HEK293 (cell line): ENCODE measurements at regions not wholly inside any gene's neighbourhood (a gene's known extent, or its start where the extent isn't known, plus 50 kb on each side); places are given as distances from the start of the nearest gene placed in this dataset.

Experiments
- EGR2 ChIP-seq: fragments of 450-650 bp; formaldehyde crosslinking; IDR thresholded peaks from 2 replicates; pipeline ENCODE4 v1.5.1; 2016; ENCODE audit warnings: low read depth, missing biosample characterization, missing genetic modification characterization
- ZNF121 ChIP-seq: fragments of 450-650 bp; formaldehyde crosslinking; IDR thresholded peaks from 2 replicates; pipeline ENCODE4 v1.5.1; 2016; ENCODE audit warnings: missing biosample characterization, missing genetic modification characterization
- ZNF202 ChIP-seq: fragments of 450-650 bp; formaldehyde crosslinking; IDR thresholded peaks from 2 replicates; pipeline ENCODE4 v1.5.1; 2016; ENCODE audit warnings: missing biosample characterization, missing genetic modification characterization, borderline replicate concordance
- ZNF394 ChIP-seq: fragments of 450-650 bp; formaldehyde crosslinking; IDR thresholded peaks from 2 replicates; pipeline ENCODE4 v1.5.1; 2016; ENCODE audit warnings: missing biosample characterization, missing genetic modification characterization, mild to moderate bottlenecking, moderate library complexity, borderline replicate concordance
- ZNF473 ChIP-seq: fragments of 450-650 bp; formaldehyde crosslinking; IDR thresholded peaks from 2 replicates; pipeline ENCODE4 v1.5.1; 2017; ENCODE audit warnings: missing biosample characterization, missing genetic modification characterization
- ZNF658 ChIP-seq: fragments of 450-650 bp; formaldehyde crosslinking; IDR thresholded peaks from 2 replicates; pipeline ENCODE4; 2016; ENCODE audit warnings: missing biosample characterization, missing genetic modification characterization
- ZNF777 ChIP-seq: fragments of 450-650 bp; formaldehyde crosslinking; IDR thresholded peaks from 2 replicates; pipeline ENCODE4 v1.5.1; 2017; ENCODE audit warnings: missing biosample characterization, missing genetic modification characterization, borderline replicate concordance
- TF ChIP-seq, protein P1 (sequence below): fragments of 450-650 bp; formaldehyde crosslinking; IDR thresholded peaks from 2 replicates; pipeline ENCODE4 v1.5.1; 2016; ENCODE audit warnings: missing biosample characterization, missing genetic modification characterization
- TF ChIP-seq, protein P2 (sequence below): fragments of 450-650 bp; formaldehyde crosslinking; IDR thresholded peaks from 2 replicates; pipeline ENCODE4 v1.5.1; 2016; ENCODE audit warnings: missing biosample characterization, missing genetic modification characterization
- TF ChIP-seq, protein P3 (sequence below): fragments of 450-650 bp; formaldehyde crosslinking; IDR thresholded peaks from 2 replicates; pipeline ENCODE4 v1.5.1; 2016; ENCODE audit warnings: missing biosample characterization, missing genetic modification characterization
- TF ChIP-seq, protein P4 (sequence below): fragments of 450-650 bp; formaldehyde crosslinking; IDR thresholded peaks from 2 replicates; pipeline ENCODE4; 2016; ENCODE audit warnings: missing biosample characterization, missing genetic modification characterization
- TF ChIP-seq, protein P5 (sequence below): fragments of 450-650 bp; formaldehyde crosslinking; IDR thresholded peaks from 2 replicates; pipeline ENCODE4 v1.5.1; 2016; ENCODE audit warnings: missing biosample characterization, missing genetic modification characterization, low read depth

DNA sequence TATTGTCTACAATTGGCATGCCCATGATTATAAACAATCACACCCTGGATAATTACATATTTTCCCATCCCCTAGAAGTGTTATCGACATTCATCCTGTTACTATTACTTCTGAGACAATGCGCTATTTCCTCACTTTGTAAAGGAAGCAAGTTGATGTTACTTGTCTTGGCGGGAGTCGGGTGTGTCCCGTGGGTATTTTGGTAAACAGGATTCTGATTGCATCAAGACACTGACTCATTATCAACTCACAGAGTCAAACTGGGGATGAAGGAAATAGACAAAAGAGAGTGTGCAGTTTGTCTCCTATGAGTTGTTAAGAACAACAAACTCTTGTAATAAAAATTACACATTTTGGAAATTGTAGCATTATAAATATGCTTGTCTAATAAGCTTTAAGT lies 142.7 kb downstream of the GALR1 start:
- TF ChIP-seq ZNF777 (tag by site-specific recombination) (no peak), EGR2 (no peak), ZNF202 (tag by site-specific recombination) (no peak), ZNF658 (tag by site-specific recombination) (no peak), ZNF473 (tag by site-specific recombination) (no peak), ZNF121 (tag by site-specific recombination) (no peak), ZNF394 (no peak)
- TF ChIP-seq, protein P1, sequence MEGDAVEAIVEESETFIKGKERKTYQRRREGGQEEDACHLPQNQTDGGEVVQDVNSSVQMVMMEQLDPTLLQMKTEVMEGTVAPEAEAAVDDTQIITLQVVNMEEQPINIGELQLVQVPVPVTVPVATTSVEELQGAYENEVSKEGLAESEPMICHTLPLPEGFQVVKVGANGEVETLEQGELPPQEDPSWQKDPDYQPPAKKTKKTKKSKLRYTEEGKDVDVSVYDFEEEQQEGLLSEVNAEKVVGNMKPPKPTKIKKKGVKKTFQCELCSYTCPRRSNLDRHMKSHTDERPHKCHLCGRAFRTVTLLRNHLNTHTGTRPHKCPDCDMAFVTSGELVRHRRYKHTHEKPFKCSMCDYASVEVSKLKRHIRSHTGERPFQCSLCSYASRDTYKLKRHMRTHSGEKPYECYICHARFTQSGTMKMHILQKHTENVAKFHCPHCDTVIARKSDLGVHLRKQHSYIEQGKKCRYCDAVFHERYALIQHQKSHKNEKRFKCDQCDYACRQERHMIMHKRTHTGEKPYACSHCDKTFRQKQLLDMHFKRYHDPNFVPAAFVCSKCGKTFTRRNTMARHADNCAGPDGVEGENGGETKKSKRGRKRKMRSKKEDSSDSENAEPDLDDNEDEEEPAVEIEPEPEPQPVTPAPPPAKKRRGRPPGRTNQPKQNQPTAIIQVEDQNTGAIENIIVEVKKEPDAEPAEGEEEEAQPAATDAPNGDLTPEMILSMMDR: no peak
- TF ChIP-seq, protein P2, sequence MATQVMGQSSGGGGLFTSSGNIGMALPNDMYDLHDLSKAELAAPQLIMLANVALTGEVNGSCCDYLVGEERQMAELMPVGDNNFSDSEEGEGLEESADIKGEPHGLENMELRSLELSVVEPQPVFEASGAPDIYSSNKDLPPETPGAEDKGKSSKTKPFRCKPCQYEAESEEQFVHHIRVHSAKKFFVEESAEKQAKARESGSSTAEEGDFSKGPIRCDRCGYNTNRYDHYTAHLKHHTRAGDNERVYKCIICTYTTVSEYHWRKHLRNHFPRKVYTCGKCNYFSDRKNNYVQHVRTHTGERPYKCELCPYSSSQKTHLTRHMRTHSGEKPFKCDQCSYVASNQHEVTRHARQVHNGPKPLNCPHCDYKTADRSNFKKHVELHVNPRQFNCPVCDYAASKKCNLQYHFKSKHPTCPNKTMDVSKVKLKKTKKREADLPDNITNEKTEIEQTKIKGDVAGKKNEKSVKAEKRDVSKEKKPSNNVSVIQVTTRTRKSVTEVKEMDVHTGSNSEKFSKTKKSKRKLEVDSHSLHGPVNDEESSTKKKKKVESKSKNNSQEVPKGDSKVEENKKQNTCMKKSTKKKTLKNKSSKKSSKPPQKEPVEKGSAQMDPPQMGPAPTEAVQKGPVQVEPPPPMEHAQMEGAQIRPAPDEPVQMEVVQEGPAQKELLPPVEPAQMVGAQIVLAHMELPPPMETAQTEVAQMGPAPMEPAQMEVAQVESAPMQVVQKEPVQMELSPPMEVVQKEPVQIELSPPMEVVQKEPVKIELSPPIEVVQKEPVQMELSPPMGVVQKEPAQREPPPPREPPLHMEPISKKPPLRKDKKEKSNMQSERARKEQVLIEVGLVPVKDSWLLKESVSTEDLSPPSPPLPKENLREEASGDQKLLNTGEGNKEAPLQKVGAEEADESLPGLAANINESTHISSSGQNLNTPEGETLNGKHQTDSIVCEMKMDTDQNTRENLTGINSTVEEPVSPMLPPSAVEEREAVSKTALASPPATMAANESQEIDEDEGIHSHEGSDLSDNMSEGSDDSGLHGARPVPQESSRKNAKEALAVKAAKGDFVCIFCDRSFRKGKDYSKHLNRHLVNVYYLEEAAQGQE (tag by site-specific recombination): no peak
- TF ChIP-seq, protein P3, sequence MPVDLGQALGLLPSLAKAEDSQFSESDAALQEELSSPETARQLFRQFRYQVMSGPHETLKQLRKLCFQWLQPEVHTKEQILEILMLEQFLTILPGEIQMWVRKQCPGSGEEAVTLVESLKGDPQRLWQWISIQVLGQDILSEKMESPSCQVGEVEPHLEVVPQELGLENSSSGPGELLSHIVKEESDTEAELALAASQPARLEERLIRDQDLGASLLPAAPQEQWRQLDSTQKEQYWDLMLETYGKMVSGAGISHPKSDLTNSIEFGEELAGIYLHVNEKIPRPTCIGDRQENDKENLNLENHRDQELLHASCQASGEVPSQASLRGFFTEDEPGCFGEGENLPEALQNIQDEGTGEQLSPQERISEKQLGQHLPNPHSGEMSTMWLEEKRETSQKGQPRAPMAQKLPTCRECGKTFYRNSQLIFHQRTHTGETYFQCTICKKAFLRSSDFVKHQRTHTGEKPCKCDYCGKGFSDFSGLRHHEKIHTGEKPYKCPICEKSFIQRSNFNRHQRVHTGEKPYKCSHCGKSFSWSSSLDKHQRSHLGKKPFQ (tag by site-specific recombination): no peak
- TF ChIP-seq, protein P4, sequence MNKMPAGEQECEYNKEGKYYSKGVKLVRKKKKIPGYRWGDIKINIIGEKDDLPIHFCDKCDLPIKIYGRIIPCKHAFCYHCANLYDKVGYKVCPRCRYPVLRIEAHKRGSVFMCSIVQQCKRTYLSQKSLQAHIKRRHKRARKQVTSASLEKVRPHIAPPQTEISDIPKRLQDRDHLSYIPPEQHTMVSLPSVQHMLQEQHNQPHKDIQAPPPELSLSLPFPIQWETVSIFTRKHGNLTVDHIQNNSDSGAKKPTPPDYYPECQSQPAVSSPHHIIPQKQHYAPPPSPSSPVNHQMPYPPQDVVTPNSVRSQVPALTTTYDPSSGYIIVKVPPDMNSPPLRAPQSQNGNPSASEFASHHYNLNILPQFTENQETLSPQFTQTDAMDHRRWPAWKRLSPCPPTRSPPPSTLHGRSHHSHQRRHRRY (tag by site-specific recombination): no peak
- TF ChIP-seq, protein P5, sequence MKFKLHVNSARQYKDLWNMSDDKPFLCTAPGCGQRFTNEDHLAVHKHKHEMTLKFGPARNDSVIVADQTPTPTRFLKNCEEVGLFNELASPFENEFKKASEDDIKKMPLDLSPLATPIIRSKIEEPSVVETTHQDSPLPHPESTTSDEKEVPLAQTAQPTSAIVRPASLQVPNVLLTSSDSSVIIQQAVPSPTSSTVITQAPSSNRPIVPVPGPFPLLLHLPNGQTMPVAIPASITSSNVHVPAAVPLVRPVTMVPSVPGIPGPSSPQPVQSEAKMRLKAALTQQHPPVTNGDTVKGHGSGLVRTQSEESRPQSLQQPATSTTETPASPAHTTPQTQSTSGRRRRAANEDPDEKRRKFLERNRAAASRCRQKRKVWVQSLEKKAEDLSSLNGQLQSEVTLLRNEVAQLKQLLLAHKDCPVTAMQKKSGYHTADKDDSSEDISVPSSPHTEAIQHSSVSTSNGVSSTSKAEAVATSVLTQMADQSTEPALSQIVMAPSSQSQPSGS (tag by site-specific recombination): no peak
